HG02610 (cell line): ENCODE measurements at regions not wholly inside any gene's neighbourhood (a gene's known extent, or its start where the extent isn't known, plus 50 kb on each side); places are given as distances from the start of the nearest gene placed in this dataset.

ENCODE experiments used
- ATAC-seq: cut with Tn5 transposase; IDR thresholded peaks from one replicate; pipeline ENCODE4 v1.9.1; 2021; ENCODE audit warnings: mild to moderate bottlenecking, moderate library complexity; ENCODE audit not compliant: unreplicated experiment

DNA sequence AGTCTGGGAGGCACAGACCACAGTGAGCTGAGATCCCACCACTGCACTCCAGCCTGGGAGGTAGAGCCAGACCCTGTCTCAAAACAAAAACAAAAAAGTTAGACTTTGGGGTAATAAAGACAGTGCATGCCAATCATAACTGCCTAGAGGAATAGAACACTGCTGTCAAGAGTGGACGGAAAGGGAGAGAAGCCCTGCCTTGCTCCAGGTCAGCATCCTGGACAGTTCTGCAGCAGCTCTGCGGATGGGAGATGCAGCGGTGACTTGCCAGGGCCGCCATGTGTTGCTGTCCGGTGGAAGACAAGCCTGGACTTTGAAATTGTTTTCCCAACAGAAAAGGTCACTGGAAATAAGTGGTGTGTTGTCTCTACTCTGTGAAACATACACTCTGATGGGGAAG, 618.2 kb downstream of the TBC1D22A start:
- no peak for ATAC-seq

- ATAC-seq, result no peak
These were observed 616.6 kb downstream of the TBC1D22A start for GRCh38 chr22:47379037-47379436.

DNA sequence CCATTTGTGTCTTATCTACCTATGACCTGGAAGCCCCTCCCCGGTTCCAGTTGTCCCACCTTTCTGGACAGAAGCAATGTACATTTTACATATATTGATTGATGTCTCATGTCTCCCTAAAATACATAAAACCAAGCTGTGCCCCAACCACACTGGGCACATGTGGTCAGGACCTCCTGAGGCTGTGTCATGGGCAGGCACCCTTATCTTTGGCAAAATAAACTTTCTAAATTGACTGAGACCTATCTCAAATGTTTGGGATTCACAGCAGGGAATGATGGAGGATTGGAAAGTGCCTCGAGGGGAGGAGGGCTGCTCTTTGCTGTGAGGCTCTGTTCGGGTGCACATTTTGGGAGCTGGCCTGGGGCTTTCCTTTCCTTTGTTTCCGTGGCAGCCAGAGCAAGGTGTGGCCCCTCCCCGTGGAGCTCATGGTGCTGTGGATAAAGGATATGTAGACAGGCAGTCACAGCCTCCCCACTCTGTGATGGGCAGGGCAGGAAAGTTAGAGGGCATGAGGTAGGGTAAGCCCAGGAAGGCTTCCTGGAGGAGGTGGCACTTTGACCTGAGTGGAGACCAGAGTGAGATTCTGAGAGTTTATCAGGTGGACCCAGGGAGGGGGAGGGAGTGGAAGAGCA, 615.6 kb downstream of the TBC1D22A start:
- ATAC-seq, result no peak

DNA sequence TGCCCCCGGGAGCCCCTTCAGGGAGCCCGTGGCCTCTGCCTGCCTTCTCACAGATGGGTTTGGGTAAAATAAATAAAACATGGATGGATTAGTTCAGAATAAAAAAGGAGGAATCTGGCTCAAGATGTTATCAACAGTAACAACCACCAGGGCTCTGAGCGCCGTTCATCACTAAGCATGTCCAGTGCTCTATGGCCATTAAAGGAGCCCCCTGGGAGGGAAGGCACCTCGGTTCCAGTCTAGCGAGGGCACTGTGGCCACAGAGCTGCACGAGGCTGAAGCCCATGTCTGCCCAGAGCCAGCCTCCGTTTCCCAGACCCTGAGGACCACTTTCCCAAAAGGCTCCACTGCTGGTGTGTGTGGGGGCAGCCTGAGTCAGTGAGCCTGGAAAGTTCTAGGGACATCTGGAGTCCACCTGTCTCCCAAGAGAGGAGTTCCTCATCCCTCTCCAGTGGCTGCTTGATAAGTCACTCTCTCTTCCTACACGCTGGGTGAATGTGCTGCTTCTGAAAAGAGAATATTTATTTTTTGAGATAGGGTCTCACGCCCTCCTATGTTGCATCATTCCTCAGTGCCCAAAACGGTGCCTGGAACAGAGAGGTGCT, 614.6 kb downstream of the TBC1D22A start:
- ATAC-seq, result no peak

DNA sequence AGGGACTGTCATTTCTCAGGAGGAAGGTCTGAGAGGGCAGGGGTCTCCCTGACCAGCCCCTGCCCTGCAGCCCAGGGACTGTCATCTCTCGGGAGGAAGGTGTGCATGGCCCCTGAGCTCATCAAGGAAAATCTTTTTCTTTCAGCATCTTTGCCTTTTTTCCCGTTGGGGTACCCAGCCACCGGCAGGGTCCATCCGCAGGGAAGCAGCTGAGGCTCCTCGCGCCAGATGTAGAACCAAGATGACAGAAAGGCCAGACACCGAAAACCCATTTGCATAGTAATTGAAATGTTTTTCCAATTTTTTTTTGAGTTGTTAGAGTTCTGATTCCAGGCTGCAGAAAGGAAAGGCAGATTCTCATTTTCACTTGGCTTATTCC, 613.9 kb downstream of the TBC1D22A start:
- no peak for ATAC-seq

- no peak for ATAC-seq
These were observed 613.3 kb downstream of the TBC1D22A start for GRCh38 chr22:47375621-47376321.

GRCh38 chr22:47374901-47375575, 612.6 kb downstream of the TBC1D22A start:
- no peak for ATAC-seq

DNA sequence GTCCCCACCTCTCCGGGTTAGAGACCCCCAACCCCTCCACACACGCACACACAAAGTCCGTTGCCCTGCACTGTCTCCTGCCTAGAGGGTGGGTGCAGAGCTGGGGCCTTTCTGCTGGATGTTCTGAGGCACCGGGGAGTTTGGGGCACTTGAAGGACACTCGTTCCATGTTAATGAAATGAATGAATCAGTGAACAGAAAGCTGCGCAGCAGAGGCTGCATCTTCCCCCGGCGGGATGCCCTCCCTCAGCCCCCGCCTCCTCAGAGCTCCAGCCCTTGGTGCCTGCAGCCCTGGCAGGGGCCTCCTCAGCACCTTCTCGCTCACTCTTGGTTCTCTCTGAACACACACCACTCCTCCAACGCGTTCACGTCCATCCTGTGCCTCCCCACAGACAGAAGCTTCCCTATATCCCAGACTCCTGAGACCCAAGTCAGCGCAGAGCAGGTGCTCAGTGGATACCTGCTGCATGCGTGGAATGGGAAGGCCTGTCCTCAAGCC, 611.9 kb downstream of the TBC1D22A start:
- ATAC-seq, result no peak

DNA sequence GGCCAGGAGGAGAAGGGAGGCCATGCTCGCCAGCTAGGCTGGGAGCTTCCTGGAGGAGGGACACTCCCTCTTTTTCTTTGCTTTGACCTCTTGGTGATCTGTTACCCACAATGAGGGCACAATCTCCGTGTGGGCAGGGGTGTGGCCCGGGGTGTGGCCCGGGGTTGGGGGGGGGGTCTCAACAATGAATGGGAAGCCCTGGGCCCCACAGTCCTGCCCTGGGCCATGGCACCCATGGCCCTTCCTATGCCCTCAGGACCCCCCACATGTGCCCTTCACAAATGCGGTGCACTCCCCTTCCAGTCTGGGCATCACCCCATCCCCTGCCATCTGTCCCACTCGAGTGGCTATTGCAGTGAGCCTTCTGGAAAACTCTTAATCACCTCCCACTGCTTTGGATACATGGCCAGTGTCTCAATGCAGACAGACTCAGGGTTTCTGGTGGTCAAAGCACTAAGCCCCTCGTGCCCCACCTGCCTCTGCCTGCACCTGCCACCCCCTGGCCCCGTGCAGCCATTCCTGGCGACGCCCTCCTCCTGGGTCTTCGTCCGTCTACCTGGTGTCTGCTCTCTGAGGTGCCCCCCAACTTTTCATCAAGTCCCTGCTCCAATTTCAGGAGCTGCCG, 611.3 kb downstream of the TBC1D22A start:
- ATAC-seq, result no peak

GRCh38 chr22:47372596-47373385, 610.3 kb downstream of the TBC1D22A start:
- no peak for ATAC-seq

GRCh38 chr22:47372111-47372581, 609.7 kb downstream of the TBC1D22A start:
- no peak for ATAC-seq

GRCh38 chr22:47371263-47372090, 609.0 kb downstream of the TBC1D22A start:
- no peak for ATAC-seq

DNA sequence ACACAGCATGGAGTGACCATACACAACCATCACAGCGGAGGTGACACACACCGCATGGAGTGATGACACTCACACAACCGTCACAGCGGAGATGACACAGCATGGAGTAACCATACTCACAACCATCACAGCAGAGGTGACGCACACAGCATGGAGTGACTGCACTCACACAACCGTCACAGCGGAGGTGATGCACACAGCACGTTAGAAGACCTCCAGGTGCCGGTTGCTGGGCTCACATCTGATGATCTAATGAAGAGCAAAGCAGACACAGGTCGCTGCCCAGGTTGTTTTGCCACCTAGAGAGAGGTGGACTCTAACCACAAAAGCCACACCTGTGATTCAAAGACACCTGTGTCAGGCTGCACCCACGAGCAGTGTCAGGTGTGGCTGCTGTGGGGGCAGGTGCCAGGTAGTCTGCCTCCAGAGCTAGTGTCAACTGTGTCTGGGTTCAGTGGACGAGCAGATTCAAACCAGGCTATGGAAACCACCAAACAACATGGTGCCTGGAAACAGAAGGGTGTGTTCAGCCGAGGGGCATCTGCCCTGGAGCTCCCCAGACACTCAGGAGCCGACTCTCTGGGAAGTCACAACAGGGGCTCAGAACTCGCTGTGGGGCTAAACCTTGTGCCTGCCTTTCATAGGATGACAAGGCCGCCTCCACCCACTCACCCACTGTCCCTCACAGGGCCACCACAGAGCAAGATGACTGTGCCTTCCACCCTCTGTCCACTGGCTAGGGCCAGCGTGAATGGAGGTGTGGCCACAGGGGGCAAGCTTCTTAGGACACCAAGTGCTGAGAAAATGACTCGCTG, 608.2 kb downstream of the TBC1D22A start:
- no peak for ATAC-seq

GRCh38 chr22:47369431-47370015, 607.1 kb downstream of the TBC1D22A start:
- ATAC-seq, result no peak

- ATAC-seq, result no peak
These were observed 606.6 kb downstream of the TBC1D22A start for GRCh38 chr22:47369020-47369419.

GRCh38 chr22:47367993-47368945, 605.8 kb downstream of the TBC1D22A start:
- no peak for ATAC-seq

DNA sequence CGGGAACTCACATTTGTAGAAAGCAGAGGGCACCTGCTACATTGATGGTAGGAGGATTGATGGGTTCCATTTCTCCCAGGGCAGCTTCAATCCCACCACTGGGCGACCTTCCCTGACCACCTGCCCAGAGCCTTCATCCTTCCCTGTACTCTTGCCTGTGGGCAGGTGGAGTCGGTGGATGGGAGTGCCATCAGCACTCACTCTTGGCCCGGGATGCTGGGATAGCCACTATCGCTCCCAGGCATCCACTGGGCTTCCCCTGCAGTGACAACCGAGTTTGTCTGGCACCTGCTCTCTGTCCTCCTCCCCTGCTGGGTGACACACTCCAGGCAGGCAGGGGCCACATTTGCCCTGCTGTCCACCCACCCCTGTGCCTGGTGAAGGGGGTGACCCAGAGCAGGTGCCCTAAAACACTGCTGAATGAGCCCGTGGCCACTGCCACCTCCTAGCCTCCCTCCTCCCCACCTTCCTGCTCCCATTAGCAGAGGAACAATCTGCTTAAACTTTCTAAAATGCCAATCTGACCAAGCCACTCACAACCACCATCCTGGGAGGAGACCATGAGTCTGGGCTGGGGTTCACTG, 604.7 kb downstream of the TBC1D22A start:
- no peak for ATAC-seq
